Activated CD8-positive, alpha-beta T cell treated with anti-CD3 and anti-CD28 coated beads for 36 hours (primary cell): ENCODE measurements at regions not wholly inside any gene's neighbourhood (a gene's known extent, or its start where the extent isn't known, plus 50 kb on each side); places are given as distances from the start of the nearest gene placed in this dataset.
"Not testable (repeated sequence)": the region's sequence is repeated elsewhere in the genome, so short reads cannot be mapped to it uniquely, and the experiment has no call there.

Experiments
- ATAC-seq: fragments of 200-7000 bp; cut with Tn5 transposase; one replicate; pipeline ENCODE4 v1.10.0; 2021; ENCODE audit warnings: mild to moderate bottlenecking, moderate library complexity
- CTCF ChIA-PET: fragments of 350-600 bp; sonication (Branson Sonifier 250); formaldehyde crosslinking; loops from one replicate; lab custom pipeline; 2021; ENCODE audit warnings: antibody characterized with exemption; lab: Charles Lee
- POLR2A ChIA-PET: fragments of 350-600 bp; sonication (Branson Sonifier 250); formaldehyde crosslinking; loops from one replicate; lab custom pipeline; 2021; ENCODE audit warnings: antibody characterized with exemption; lab: Charles Lee
- DNase-seq: peaks from one replicate; pipeline ENCODE4 v3.0.0-alpha.2; 2020
- H3K27ac Mint-ChIP-seq: one replicate; pipeline ENCODE4 v1.8.0; 2021; ENCODE audit warnings: mild to moderate bottlenecking, mixed read lengths
- H3K27me3 Mint-ChIP-seq: one replicate; pipeline ENCODE4 v1.8.0; 2021; ENCODE audit warnings: mixed read lengths
- H3K36me3 Mint-ChIP-seq: one replicate; pipeline ENCODE4 v1.8.0; 2021; ENCODE audit warnings: low read depth, mixed read lengths
- H3K4me1 Mint-ChIP-seq: one replicate; pipeline ENCODE4 v1.8.0; 2021; ENCODE audit warnings: low read depth, mixed read lengths
- H3K4me3 Mint-ChIP-seq: one replicate; pipeline ENCODE4 v1.8.0; 2021; ENCODE audit warnings: mild to moderate bottlenecking, moderate library complexity, mixed read lengths
- H3K9me3 Mint-ChIP-seq: one replicate; pipeline ENCODE4 v1.8.0; 2021; ENCODE audit warnings: mixed read lengths
- CTCF ChIP-seq: fragments of 200-600 bp; IDR thresholded peaks from one replicate; pipeline ENCODE4 v1.8.0; 2022; ENCODE audit warnings: antibody characterized with exemption, mild to moderate bottlenecking
- intact Hi-C: fragments of 100-400 bp; cut with micrococcal nuclease; formaldehyde crosslinking; loops from one replicate; pipeline ENCODE4 v1.10.0; 2022

GRCh38 chr7:3158341-3158760, 114.7 kb upstream of the CARD11 start:
- no peak for TF ChIP-seq CTCF
- ChIA-PET CTCF (interaction anchor here (0.9 to 5.1 kb wide), 2 partner anchors 94 to 271 kb away, joined by 3 to 70 read pairs; no protein-coding TSS in a partner anchor), POLR2A (interaction anchor here (1.0 kb wide), 1 partner anchor 167 kb away, joined by 3 read pairs; no protein-coding TSS in a partner anchor)
- peaks cover 1% of the 10 kb centered on the region for H3K9me3 Mint-ChIP-seq
- H3K36me3 Mint-ChIP-seq = no peaks in the 10 kb centered on the region
- ATAC-seq = no peak
- no peak for DNase-seq
- H3K4me3 Mint-ChIP-seq = no peak overlapping the region
- peaks cover 18% of the 10 kb centered on the region for H3K4me1 Mint-ChIP-seq
- H3K27me3 Mint-ChIP-seq = no peaks in the 10 kb centered on the region
- intact Hi-C loops = loop anchor here (5.0 kb wide), 2 partner anchors 91 to 266 kb away; no protein-coding TSS in a partner anchor
- no peak overlapping the region for H3K27ac Mint-ChIP-seq

- Mint-ChIP-seq H3K9me3 (peaks cover 1% of the 10 kb centered on the region), H3K4me3 (no peak overlapping the region), H3K4me1 (peaks cover 13% of the 10 kb centered on the region), H3K27me3 (no peaks in the 10 kb centered on the region), H3K27ac (no peak overlapping the region), H3K36me3 (no peaks in the 10 kb centered on the region)
- no peak for TF ChIP-seq CTCF
- DNase-seq (no peak), ATAC-seq (no peak)
- intact Hi-C loops = loop anchor here (5.0 kb wide), 2 partner anchors 92 to 267 kb away; no protein-coding TSS in a partner anchor
- ChIA-PET POLR2A (interaction anchor here (1.0 kb wide), 1 partner anchor 167 kb away, joined by 3 read pairs; no protein-coding TSS in a partner anchor), CTCF (interaction anchor here (0.9 kb wide), 1 partner anchor 272 kb away, joined by 3 read pairs; no protein-coding TSS in a partner anchor)
Measured at GRCh38 chr7:3159039-3159438, 115.4 kb upstream of the CARD11 start.

- H3K4me1 Mint-ChIP-seq = peaks cover 10% of the 10 kb centered on the region
- intact Hi-C loops = loop anchor here (5.0 kb wide), 2 partner anchors 92 to 267 kb away; no protein-coding TSS in a partner anchor
- ATAC-seq (no peak), DNase-seq (no peak)
- ChIA-PET POLR2A (interaction anchor here (1.0 kb wide), 1 partner anchor 168 kb away, joined by 3 read pairs; no protein-coding TSS in a partner anchor), CTCF (no interaction called here)
- H3K27me3 Mint-ChIP-seq = no peaks in the 10 kb centered on the region
- H3K4me3 Mint-ChIP-seq = no peak overlapping the region
- TF ChIP-seq CTCF = no peak
- no peaks in the 10 kb centered on the region for H3K36me3 Mint-ChIP-seq
- no peak overlapping the region for H3K27ac Mint-ChIP-seq
- H3K9me3 Mint-ChIP-seq = peaks cover 1% of the 10 kb centered on the region
Measured at GRCh38 chr7:3159445-3159844, 115.8 kb upstream of the CARD11 start.

- CTCF ChIA-PET, H3K9me3 Mint-ChIP-seq, H3K4me1 Mint-ChIP-seq, H3K36me3 Mint-ChIP-seq, H3K4me3 Mint-ChIP-seq, H3K27ac Mint-ChIP-seq, ATAC-seq, DNase-seq, POLR2A ChIA-PET, H3K27me3 Mint-ChIP-seq: not testable (repeated sequence)
- intact Hi-C loops = loop anchor here (5.0 kb wide), 2 partner anchors 93 to 268 kb away; no protein-coding TSS in a partner anchor
Measured at GRCh38 chr7:3159926-3160325, 116.3 kb upstream of the CARD11 start.

- DNase-seq = peak; percentile 39
- no peaks in the 10 kb centered on the region for H3K36me3 Mint-ChIP-seq
- TF ChIP-seq CTCF = no peak
- H3K27ac Mint-ChIP-seq = no peak overlapping the region
- peaks cover 1% of the 10 kb centered on the region for H3K9me3 Mint-ChIP-seq
- no peaks in the 10 kb centered on the region for H3K27me3 Mint-ChIP-seq
- no peak overlapping the region for H3K4me3 Mint-ChIP-seq
- peak; percentile 72 for ATAC-seq
- ChIA-PET POLR2A (interaction anchor here (0.8 kb wide), 1 partner anchor 268 kb away, joined by 4 read pairs; no protein-coding TSS in a partner anchor), CTCF (no interaction called here)
- intact Hi-C loops = no loop called here
- H3K4me1 Mint-ChIP-seq = peaks cover 4% of the 10 kb centered on the region
Measured at GRCh38 chr7:3162289-3162688, 118.6 kb upstream of the CARD11 start.

GRCh38 chr7:3162798-3163197, 119.1 kb upstream of the CARD11 start:
- intact Hi-C loops, H3K4me1 Mint-ChIP-seq, H3K27me3 Mint-ChIP-seq, DNase-seq, H3K36me3 Mint-ChIP-seq, H3K27ac Mint-ChIP-seq, CTCF ChIA-PET, H3K9me3 Mint-ChIP-seq, ATAC-seq, H3K4me3 Mint-ChIP-seq: not testable (repeated sequence)
- POLR2A ChIA-PET = interaction anchor here (0.8 kb wide), 1 partner anchor 269 kb away, joined by 4 read pairs; no protein-coding TSS in a partner anchor
